ENCODE measurements at regions not wholly inside any gene's neighbourhood (a gene's known extent, or its start where the extent isn't known, plus 50 kb on each side); places are given as distances from the start of the nearest gene placed in this dataset.
A peak's percentile ranks its signal among the peaks of the same experiment; 100 is the strongest.

DNA sequence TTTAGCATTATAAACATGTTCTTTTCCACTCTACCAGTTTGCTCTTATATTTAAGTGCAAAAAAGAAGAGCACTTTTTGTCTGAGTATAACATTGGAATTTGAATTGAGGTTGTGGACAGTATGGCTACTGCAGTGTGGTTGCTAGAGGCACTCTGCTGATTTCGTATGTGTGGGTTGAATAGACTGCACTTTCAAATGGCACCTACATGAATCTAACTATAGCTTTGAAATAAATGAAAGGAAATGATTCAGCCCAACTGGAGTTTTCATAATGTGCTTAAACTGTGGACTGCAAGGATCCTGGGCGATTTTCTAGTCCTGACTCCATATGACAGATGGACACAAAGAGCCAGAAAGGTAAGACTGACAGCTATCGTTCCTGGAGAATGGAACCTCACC is 657.6 kb upstream of the RIOK2 start:
- DNase-seq (ENCODE audit: insufficient read length, low spot score) (no peak), FAIRE-seq (no peak)
- TF ChIP-seq POLR2AphosphoS5 (IDR thresholded peaks at IDR 0.05; ENCODE audit: low read depth, low read length), result no peak
- TF ChIP-seq PAX5 (IDR thresholded peaks at IDR 0.05; ENCODE audit: insufficient read depth, low read length, severe bottlenecking), result no peak
- no peak for TF ChIP-seq TAF1 (IDR thresholded peaks at IDR 0.05; ENCODE audit: low read depth, low read length)
- TF ChIP-seq POU2F2 (IDR thresholded peaks at IDR 0.05; ENCODE audit: low read depth, low read length), result no peak

DNA sequence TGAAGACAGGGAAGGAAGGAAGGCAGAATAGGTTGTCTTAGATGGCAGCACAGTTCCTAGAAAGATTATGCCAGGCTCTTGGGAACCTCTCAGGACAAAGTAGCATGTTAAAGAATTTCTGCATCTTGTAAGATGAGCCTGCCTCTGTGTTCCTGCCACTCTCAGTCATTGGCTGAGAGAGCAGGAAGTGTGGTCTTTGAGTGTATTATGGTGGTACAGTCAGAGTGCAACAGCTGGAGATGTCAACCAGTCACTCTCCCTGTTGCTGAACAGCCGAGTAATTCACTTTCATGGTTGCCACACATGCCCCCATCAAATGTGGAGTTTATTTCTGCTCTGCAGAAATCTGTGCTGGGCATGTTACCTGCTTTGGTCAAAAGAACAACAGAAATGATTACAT is 659.6 kb upstream of the RIOK2 start:
- peak; percentile 9 for FAIRE-seq
- no peak for TF ChIP-seq POLR2A (IDR thresholded peaks at IDR 0.05; ENCODE audit: low read depth, low read length)
- no peak for TF ChIP-seq POU2F2 (IDR thresholded peaks at IDR 0.05; ENCODE audit: low read depth, low read length)
- no peak for TF ChIP-seq PAX5 (IDR thresholded peaks at IDR 0.05; ENCODE audit: insufficient read depth, low read length, severe bottlenecking)
- TF ChIP-seq TAF1 (IDR thresholded peaks at IDR 0.05; ENCODE audit: low read depth, low read length), result no peak
- no peak for TF ChIP-seq POLR2AphosphoS5 (IDR thresholded peaks at IDR 0.05; ENCODE audit: low read depth, low read length)
- no peak for TF ChIP-seq SPI1 (IDR thresholded peaks at IDR 0.05; ENCODE audit: low read depth, low read length)
- no peak for DNase-seq (ENCODE audit: insufficient read length, low spot score)

DNA sequence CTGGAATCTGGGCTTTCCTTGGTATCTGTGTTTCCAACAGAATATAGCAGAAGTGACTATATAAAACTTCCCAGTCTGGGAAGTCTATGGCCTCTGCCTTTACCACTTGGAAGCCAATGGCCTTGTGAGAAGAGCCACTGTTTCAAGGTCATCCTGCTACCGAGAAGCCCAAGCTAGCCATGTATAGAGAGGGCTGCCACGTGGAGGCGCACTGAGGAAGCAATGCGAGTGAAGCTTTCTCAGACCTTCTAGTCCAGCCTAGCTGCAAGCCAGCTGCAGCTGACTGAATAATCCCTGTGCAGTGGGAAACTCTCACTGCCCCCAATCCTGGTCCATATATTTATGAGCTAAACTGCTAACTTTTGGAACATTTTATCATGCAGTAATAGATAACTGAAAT is 661.8 kb upstream of the RIOK2 start:
- DNase-seq (ENCODE audit: insufficient read length, low spot score) (no peak), FAIRE-seq (no peak)
- TF ChIP-seq SPI1 (IDR thresholded peaks at IDR 0.05; ENCODE audit: low read depth, low read length), result no peak
- TF ChIP-seq POLR2AphosphoS5 (IDR thresholded peaks at IDR 0.05; ENCODE audit: low read depth, low read length), result no peak
- no peak for TF ChIP-seq TAF1 (IDR thresholded peaks at IDR 0.05; ENCODE audit: low read depth, low read length)
- TF ChIP-seq POLR2A (IDR thresholded peaks at IDR 0.05; ENCODE audit: low read depth, low read length), result no peak
- TF ChIP-seq PAX5 (IDR thresholded peaks at IDR 0.05; ENCODE audit: insufficient read depth, low read length, severe bottlenecking), result no peak
- no peak for TF ChIP-seq POU2F2 (IDR thresholded peaks at IDR 0.05; ENCODE audit: low read depth, low read length)

DNA sequence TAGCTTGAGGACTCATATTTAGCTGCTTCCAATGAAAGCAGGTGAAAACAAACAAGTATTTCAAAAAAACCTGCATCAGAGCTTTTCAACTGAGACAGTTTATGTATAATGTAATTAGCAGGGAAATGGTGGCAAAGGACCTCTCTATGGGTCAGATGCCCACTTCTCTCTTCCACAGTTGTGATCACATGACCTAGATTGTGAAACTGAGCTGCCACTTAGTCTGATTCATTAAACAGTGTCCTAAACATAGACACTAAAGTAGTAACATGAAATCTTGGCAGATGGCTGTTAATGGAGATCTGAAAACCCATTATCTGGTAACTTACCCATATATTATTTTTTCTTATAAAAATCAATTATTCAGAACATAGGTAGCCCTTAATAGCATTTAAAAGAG is 663.6 kb upstream of the RIOK2 start:
- FAIRE-seq, result no peak
- DNase-seq (ENCODE audit: insufficient read length, low spot score), result no peak
- TF ChIP-seq TAF1 (IDR thresholded peaks at IDR 0.05; ENCODE audit: low read depth, low read length), result no peak
- no peak for TF ChIP-seq POLR2AphosphoS5 (IDR thresholded peaks at IDR 0.05; ENCODE audit: low read depth, low read length)
- no peak for TF ChIP-seq SPI1 (IDR thresholded peaks at IDR 0.05; ENCODE audit: low read depth, low read length)
- no peak for TF ChIP-seq POU2F2 (IDR thresholded peaks at IDR 0.05; ENCODE audit: low read depth, low read length)

DNA sequence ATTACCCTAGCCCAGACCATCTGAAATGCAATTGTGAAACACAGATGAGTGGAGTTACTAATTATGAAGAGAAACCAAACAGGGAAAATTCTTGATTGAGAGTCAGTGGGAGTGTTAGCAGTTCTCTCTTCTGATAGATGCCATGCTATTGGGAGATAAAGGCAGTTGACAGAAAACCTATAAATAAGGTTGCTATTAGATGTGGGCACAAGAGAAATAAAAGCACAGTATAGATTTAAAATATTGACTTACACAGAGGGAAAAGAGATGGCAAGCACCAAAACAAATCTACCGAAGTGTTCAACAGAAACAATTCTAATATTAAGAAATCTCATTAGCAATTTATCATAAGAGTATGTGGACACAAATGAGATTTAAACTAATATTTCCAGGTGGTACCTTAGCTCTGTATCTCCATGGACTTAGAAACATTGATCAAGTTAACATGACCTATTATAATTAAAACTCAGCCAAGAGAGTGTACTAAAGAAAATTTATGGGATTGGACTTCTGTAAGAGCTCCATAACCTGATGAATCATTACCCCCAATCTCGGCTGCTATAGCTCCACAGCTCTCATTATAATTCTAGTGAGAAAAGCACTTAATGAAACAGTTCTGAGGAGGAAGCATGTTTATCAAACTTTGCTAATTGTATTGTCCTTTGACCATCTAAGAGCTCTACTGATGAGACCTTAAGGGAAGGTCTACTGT is 665.0 kb upstream of the RIOK2 start:
- no peak for DNase-seq (ENCODE audit: insufficient read length, low spot score)
- no peak for TF ChIP-seq POLR2AphosphoS5 (IDR thresholded peaks at IDR 0.05; ENCODE audit: low read depth, low read length)
- no peak for FAIRE-seq

DNA sequence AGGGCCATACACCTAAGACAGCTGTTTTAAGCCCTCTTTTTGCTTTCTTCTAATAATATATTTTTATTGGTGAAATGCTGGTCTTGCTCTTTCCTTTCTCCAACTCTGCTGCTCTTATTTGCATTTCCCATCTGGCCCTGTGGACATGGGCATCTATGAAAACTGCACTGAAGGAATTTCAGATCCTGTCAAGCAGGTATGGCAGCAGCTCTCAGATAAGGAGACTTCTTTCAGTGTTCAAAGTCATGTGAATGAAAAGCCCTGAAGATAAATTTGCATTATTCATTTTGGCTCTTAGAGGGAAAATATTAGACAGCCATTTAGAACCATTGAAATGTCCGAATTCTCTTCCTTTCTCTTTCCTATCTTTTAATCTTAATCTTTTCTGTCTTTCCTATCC is 668.0 kb upstream of the RIOK2 start:
- no peak for DNase-seq (ENCODE audit: insufficient read length, low spot score)
- TF ChIP-seq POU2F2 (IDR thresholded peaks at IDR 0.05; ENCODE audit: low read depth, low read length), result no peak
- TF ChIP-seq POLR2AphosphoS5 (IDR thresholded peaks at IDR 0.05; ENCODE audit: low read depth, low read length), result no peak
- no peak for TF ChIP-seq POLR2A (IDR thresholded peaks at IDR 0.05; ENCODE audit: low read depth, low read length)
- no peak for TF ChIP-seq PAX5 (IDR thresholded peaks at IDR 0.05; ENCODE audit: insufficient read depth, low read length, severe bottlenecking)
- no peak for TF ChIP-seq TAF1 (IDR thresholded peaks at IDR 0.05; ENCODE audit: low read depth, low read length)
- TF ChIP-seq SPI1 (IDR thresholded peaks at IDR 0.05; ENCODE audit: low read depth, low read length), result no peak
- FAIRE-seq, result no peak

DNA sequence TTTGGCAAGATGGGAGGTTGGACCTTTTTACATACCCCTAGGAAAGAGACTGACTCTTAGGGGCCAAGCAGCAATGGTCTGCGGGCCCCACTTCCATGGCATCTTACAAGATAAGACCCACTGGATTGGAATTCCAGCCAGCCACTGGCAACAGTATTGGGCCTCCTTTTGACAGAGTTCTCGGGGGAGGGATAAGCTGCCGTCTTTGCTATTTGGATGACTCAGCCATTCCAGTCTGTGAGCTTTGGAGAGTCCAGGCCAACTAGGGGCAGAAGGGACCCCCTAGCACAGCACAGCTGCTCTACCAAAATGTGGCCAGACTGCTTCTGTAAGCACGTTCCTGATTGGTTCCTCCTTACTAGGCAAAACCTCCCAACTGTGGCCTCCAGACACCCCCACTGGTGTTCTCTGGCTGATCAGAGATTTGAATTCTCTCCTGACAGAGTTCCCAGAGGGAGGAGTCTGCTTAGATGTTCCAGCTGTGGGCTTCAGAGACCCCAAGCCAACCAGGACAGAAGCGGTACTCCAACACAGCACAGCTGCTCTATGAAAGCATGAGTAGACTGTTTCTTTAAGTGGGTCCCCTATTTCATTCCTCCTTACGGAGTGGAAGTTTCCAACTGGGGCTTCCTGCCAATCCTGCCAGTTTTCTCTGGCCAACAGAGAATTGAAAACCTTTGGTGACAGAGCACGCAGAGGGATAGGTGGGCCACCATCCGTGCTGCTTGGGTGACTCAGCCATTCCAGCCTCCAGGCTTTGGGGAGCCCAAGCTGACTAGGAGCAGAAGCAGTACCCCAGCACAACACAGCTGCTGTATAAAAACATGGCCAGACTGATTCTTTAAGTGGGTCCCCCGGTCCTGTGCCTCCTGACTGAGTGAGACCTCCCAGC is 672.1 kb upstream of the RIOK2 start:
- no peak for DNase-seq (ENCODE audit: insufficient read length, low spot score)
- FAIRE-seq, result no peak
- no peak for TF ChIP-seq SPI1 (IDR thresholded peaks at IDR 0.05; ENCODE audit: low read depth, low read length)
- no peak for TF ChIP-seq POLR2A (IDR thresholded peaks at IDR 0.05; ENCODE audit: low read depth, low read length)
- TF ChIP-seq TAF1 (IDR thresholded peaks at IDR 0.05; ENCODE audit: low read depth, low read length), result no peak
- no peak for TF ChIP-seq POU2F2 (IDR thresholded peaks at IDR 0.05; ENCODE audit: low read depth, low read length)
- no peak for TF ChIP-seq PAX5 (IDR thresholded peaks at IDR 0.05; ENCODE audit: insufficient read depth, low read length, severe bottlenecking)
- no peak for TF ChIP-seq POLR2AphosphoS5 (IDR thresholded peaks at IDR 0.05; ENCODE audit: low read depth, low read length)

DNA sequence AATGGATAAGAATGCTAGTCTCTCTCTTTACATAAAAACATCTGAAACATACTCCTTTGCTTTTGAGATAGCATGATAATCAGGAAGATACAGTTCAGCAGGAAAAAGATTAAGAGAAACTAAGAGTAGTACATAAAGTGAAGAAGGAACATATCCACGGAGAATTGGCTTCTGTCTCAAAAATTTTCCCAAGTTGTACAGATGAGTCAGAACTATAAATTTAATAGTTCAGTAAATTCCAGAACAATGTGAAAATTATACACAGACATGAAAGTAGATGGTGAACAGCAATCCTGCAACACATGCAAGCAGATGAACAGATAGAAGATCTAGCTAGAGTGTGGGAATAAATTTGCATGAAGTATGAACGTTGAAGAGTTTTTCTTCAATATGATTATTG is 691.4 kb upstream of the RIOK2 start:
- DNase-seq (ENCODE audit: insufficient read length, low spot score) (no peak), FAIRE-seq (no peak)
- TF ChIP-seq SPI1 (IDR thresholded peaks at IDR 0.05; ENCODE audit: low read depth, low read length) (no peak), POLR2A (IDR thresholded peaks at IDR 0.05; ENCODE audit: low read depth, low read length) (no peak), POLR2AphosphoS5 (IDR thresholded peaks at IDR 0.05; ENCODE audit: low read depth, low read length) (no peak)

DNA sequence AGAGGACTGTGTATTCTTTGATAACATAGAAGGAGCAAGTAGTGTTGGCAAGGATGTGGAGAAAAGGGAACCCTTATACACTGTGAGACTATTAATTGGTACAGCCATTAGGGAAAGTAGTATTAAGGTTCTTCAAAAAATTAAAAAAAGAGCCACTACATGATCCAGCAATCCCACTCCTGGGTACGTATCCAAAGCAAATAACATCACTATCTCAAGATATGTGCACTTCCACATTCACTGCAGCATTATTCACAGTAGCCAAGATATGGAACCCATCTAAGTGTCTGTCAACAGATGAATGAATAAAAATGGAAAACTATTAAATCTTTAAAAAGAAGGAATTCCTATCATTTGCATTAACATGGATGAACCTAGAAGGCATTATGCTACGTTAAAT is 693.2 kb upstream of the RIOK2 start:
- no peak for FAIRE-seq
- no peak for TF ChIP-seq POU2F2 (IDR thresholded peaks at IDR 0.05; ENCODE audit: low read depth, low read length)
- no peak for TF ChIP-seq TAF1 (IDR thresholded peaks at IDR 0.05; ENCODE audit: low read depth, low read length)
- no peak for TF ChIP-seq PAX5 (IDR thresholded peaks at IDR 0.05; ENCODE audit: insufficient read depth, low read length, severe bottlenecking)
- no peak for TF ChIP-seq POLR2AphosphoS5 (IDR thresholded peaks at IDR 0.05; ENCODE audit: low read depth, low read length)
- no peak for TF ChIP-seq POLR2A (IDR thresholded peaks at IDR 0.05; ENCODE audit: low read depth, low read length)
- no peak for TF ChIP-seq SPI1 (IDR thresholded peaks at IDR 0.05; ENCODE audit: low read depth, low read length)
- DNase-seq (ENCODE audit: insufficient read length, low spot score), result no peak

DNA sequence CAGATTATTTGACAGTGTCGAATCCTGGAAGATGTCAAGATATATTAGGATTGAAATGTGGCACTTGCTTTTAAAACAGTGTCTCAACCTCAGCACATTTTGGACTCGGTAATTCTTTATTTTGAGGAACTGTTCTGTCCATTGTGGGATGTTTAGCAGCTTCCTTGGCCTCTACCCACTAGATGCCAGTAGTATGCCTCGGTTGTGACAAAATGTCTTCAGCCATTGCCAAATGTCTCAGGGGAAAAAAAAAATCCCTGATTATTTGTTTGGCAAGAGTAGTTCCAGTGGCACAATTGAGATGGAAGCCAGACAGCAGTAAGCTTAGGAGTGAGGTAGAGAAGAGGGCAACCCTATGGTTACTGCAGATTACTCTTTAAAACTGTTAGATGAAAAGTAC is 694.5 kb upstream of the RIOK2 start:
- no peak for DNase-seq (ENCODE audit: insufficient read length, low spot score)
- no peak for FAIRE-seq
- TF ChIP-seq TAF1 (IDR thresholded peaks at IDR 0.05; ENCODE audit: low read depth, low read length) (no peak), SPI1 (IDR thresholded peaks at IDR 0.05; ENCODE audit: low read depth, low read length) (no peak), POU2F2 (IDR thresholded peaks at IDR 0.05; ENCODE audit: low read depth, low read length) (no peak), POLR2A (IDR thresholded peaks at IDR 0.05; ENCODE audit: low read depth, low read length) (no peak), POLR2AphosphoS5 (IDR thresholded peaks at IDR 0.05; ENCODE audit: low read depth, low read length) (no peak), PAX5 (IDR thresholded peaks at IDR 0.05; ENCODE audit: insufficient read depth, low read length, severe bottlenecking) (no peak)
